HEK293 (cell line): ENCODE measurements at regions not wholly inside any gene's neighbourhood (a gene's known extent, or its start where the extent isn't known, plus 50 kb on each side); places are given as distances from the start of the nearest gene placed in this dataset.

Experiments
- CTCF ChIA-PET: fragments of 350-600 bp; formaldehyde crosslinking; extraction: SDS; loops from one replicate; lab custom pipeline; 2021; ENCODE audit warnings: antibody characterized with exemption; lab: Yijun Ruan, JAX
- POLR2A ChIA-PET: fragments of 300-600 bp; formaldehyde crosslinking; extraction: SDS; loops from one replicate; lab custom pipeline; 2020; ENCODE audit warnings: antibody characterized with exemption, inconsistent platforms; lab: Yijun Ruan, JAX
- H3K27ac ChIP-seq: fragments of 200-500 bp; sonication (Bioruptor generic); 2 replicates; pipeline ENCODE4 v1.5.1; 2014; ENCODE audit warnings: low read depth, low read length, control low read depth, inconsistent platforms; ENCODE audit errors: extremely low read depth
- H3K36me3 ChIP-seq, 2 experiments: fragments of 200-500 bp in 1 of 2; sonication (Bioruptor generic) in 1 of 2; 1 replicate in 1 of 2; 2 replicates in 1 of 2; pipeline ENCODE4 v1.5.1; 2014 to 2017; ENCODE audit warnings: inconsistent platforms in 2 of 2, low read length in 2 of 2; ENCODE audit not compliant: control insufficient read depth in 2 of 2, insufficient read depth in 1 of 2
- H3K4me1 ChIP-seq: fragments of 200-500 bp; sonication (Bioruptor generic); 2 replicates; pipeline ENCODE4 v1.5.1; 2014; ENCODE audit warnings: mild to moderate bottlenecking, low read length, inconsistent platforms; ENCODE audit not compliant: control insufficient read depth, insufficient read depth
- H3K4me3 ChIP-seq: 2 replicates; pipeline ENCODE4 v1.5.1; 2011; ENCODE audit warnings: low read depth, mild to moderate bottlenecking, control low read depth, low read length, moderate library complexity
- H3K9me3 ChIP-seq: fragments of 200-500 bp; sonication (Bioruptor generic); 2 replicates; pipeline ENCODE4 v1.5.1; 2014; ENCODE audit warnings: low read depth, low read length, inconsistent platforms; ENCODE audit not compliant: control insufficient read depth, insufficient read depth
- GLI2 ChIP-seq: fragments of 450-650 bp; formaldehyde crosslinking; IDR thresholded peaks from 2 replicates; pipeline ENCODE4; 2017; ENCODE audit warnings: missing biosample characterization, missing genetic modification characterization, low read depth, borderline replicate concordance
- PRDM2 ChIP-seq: fragments of 450-650 bp; formaldehyde crosslinking; IDR thresholded peaks from 2 replicates; pipeline ENCODE4 v1.5.1; 2016; ENCODE audit warnings: missing biosample characterization, missing genetic modification characterization, borderline replicate concordance
- ZBTB7A ChIP-seq: fragments of 450-650 bp; formaldehyde crosslinking; IDR thresholded peaks from 2 replicates; pipeline ENCODE4 v1.5.1; 2016; ENCODE audit warnings: low read depth, missing biosample characterization, missing genetic modification characterization
- ZFP37 ChIP-seq: fragments of 450-650 bp; formaldehyde crosslinking; IDR thresholded peaks from 2 replicates; pipeline ENCODE4 v1.5.1; 2016; ENCODE audit warnings: missing biosample characterization, missing genetic modification characterization
- ZNF112 ChIP-seq: fragments of 450-650 bp; formaldehyde crosslinking; IDR thresholded peaks from 2 replicates; pipeline ENCODE4 v1.5.0; 2017; ENCODE audit warnings: missing biosample characterization, missing genetic modification characterization
- ZNF148 ChIP-seq: fragments of 450-650 bp; formaldehyde crosslinking; IDR thresholded peaks from 2 replicates; pipeline ENCODE4 v1.5.0; 2017; ENCODE audit warnings: missing biosample characterization, missing genetic modification characterization, borderline replicate concordance
- ZNF16 ChIP-seq: fragments of 450-650 bp; formaldehyde crosslinking; IDR thresholded peaks from 2 replicates; pipeline ENCODE4 v1.5.1; 2016; ENCODE audit warnings: low read depth, missing biosample characterization, missing genetic modification characterization
- ZNF174 ChIP-seq: fragments of 450-650 bp; formaldehyde crosslinking; IDR thresholded peaks from 2 replicates; pipeline ENCODE4 v1.5.0; 2017; ENCODE audit warnings: missing biosample characterization, mild to moderate bottlenecking, missing genetic modification characterization
- ZNF239 ChIP-seq: fragments of 450-650 bp; formaldehyde crosslinking; IDR thresholded peaks from 2 replicates; pipeline ENCODE4 v1.5.1; 2016; ENCODE audit warnings: missing biosample characterization, missing genetic modification characterization
- ZNF391 ChIP-seq: fragments of 450-650 bp; formaldehyde crosslinking; IDR thresholded peaks from 2 replicates; pipeline ENCODE4 v1.5.1; 2016; ENCODE audit warnings: low read depth, missing biosample characterization, missing genetic modification characterization, borderline replicate concordance
- ZNF555 ChIP-seq: fragments of 450-650 bp; formaldehyde crosslinking; conservative IDR thresholded peaks from 2 replicates; pipeline ENCODE4 v1.5.1; 2017; ENCODE audit warnings: missing biosample characterization, mild to moderate bottlenecking, missing genetic modification characterization, inconsistent platforms
- ZNF571 ChIP-seq: fragments of 450-650 bp; formaldehyde crosslinking; IDR thresholded peaks from 2 replicates; pipeline ENCODE4 v1.5.0; 2017; ENCODE audit warnings: missing biosample characterization, missing genetic modification characterization
- ZNF654 ChIP-seq: fragments of 450-650 bp; formaldehyde crosslinking; IDR thresholded peaks from 2 replicates; pipeline ENCODE4 v1.5.1; 2016; ENCODE audit warnings: low read depth, missing biosample characterization, missing genetic modification characterization
- ZNF701 ChIP-seq: fragments of 450-650 bp; formaldehyde crosslinking; IDR thresholded peaks from 2 replicates; pipeline ENCODE4 v1.5.1; 2016; ENCODE audit warnings: missing biosample characterization, missing genetic modification characterization
- ZXDB ChIP-seq: fragments of 450-650 bp; formaldehyde crosslinking; IDR thresholded peaks from 2 replicates; pipeline ENCODE4 v1.5.1; 2016; ENCODE audit warnings: missing biosample characterization, missing genetic modification characterization
- TF ChIP-seq, protein P1 (sequence below): fragments of 450-650 bp; formaldehyde crosslinking; IDR thresholded peaks from 2 replicates; pipeline ENCODE4 v1.5.1; 2017; ENCODE audit warnings: missing biosample characterization, missing genetic modification characterization
- TF ChIP-seq, protein P2 (sequence below): fragments of 450-650 bp; formaldehyde crosslinking; IDR thresholded peaks from 2 replicates; pipeline ENCODE4 v1.5.1; 2016; ENCODE audit warnings: missing biosample characterization, missing genetic modification characterization

DNA sequence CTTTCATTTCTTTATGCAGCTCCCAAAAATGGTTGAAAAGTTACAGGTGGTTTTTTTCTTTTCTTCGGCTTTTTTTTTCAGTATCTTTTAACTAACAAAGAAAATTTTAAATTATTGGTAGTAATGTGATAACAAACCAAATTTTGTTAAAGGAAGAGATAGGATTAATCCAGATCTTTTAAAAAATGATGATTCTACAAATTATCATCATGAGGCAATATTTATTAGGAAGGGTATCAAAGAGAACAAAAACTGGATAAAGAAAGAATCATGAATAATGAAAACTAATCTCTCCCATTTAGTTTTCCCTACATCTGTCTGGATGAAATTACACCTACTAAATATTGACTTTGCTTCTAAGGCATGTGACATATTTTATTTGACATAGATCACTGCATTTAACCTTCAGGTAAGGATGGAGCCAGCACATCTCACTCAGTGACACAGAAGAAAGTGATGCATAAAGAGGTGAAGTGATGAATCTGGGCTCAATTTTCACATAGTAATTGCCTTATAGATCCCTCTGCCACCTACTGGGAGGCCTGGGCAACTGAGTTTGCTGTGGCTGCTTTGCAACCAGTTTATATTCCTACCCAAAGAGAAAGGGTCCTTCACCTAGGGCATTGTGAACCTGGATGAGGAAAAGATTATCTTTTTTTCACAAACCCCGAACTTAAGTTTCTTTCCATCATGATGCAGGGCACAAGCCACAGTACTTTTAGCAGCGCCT lies 155.6 kb downstream of the HNRNPD start:
- no peak overlapping the region for H3K4me3 ChIP-seq
- no peaks in the 10 kb centered on the region for H3K4me1 ChIP-seq
- TF ChIP-seq, protein P1, sequence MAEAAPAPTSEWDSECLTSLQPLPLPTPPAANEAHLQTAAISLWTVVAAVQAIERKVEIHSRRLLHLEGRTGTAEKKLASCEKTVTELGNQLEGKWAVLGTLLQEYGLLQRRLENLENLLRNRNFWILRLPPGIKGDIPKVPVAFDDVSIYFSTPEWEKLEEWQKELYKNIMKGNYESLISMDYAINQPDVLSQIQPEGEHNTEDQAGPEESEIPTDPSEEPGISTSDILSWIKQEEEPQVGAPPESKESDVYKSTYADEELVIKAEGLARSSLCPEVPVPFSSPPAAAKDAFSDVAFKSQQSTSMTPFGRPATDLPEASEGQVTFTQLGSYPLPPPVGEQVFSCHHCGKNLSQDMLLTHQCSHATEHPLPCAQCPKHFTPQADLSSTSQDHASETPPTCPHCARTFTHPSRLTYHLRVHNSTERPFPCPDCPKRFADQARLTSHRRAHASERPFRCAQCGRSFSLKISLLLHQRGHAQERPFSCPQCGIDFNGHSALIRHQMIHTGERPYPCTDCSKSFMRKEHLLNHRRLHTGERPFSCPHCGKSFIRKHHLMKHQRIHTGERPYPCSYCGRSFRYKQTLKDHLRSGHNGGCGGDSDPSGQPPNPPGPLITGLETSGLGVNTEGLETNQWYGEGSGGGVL (tag by site-specific recombination), result no peak
- TF ChIP-seq ZNF571 (no peak), ZNF701 (no peak), GLI2 (no peak), ZXDB (tag by site-specific recombination) (no peak), ZFP37 (tag by site-specific recombination) (no peak), ZNF174 (no peak), ZBTB7A (tag by site-specific recombination) (no peak), ZNF239 (no peak), ZNF112 (tag by site-specific recombination) (no peak), ZNF654 (tag by site-specific recombination) (no peak), ZNF16 (tag by site-specific recombination) (no peak), PRDM2 (tag by site-specific recombination) (no peak), ZNF391 (tag by site-specific recombination) (no peak), ZNF555 (tag by site-specific recombination) (no peak), ZNF148 (tag by site-specific recombination) (no peak)
- TF ChIP-seq, protein P2, sequence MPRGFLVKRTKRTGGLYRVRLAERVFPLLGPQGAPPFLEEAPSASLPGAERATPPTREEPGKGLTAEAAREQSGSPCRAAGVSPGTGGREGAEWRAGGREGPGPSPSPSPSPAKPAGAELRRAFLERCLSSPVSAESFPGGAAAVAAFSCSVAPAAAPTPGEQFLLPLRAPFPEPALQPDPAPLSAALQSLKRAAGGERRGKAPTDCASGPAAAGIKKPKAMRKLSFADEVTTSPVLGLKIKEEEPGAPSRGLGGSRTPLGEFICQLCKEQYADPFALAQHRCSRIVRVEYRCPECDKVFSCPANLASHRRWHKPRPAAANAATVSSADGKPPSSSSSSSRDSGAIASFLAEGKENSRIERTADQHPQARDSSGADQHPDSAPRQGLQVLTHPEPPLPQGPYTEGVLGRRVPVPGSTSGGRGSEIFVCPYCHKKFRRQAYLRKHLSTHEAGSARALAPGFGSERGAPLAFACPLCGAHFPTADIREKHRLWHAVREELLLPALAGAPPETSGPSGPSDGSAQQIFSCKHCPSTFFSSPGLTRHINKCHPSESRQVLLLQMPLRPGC (tag by site-specific recombination), result no peak
- POLR2A ChIA-PET, result no interaction called here
- H3K36me3 ChIP-seq, result no peaks in the 10 kb centered on the region
- H3K27ac ChIP-seq, result no peak overlapping the region
- CTCF ChIA-PET, result interaction anchor here (0.6 to 0.8 kb wide), 4 partner anchors 17 to 813 kb away, joined by 3 to 4 read pairs (median 3); no protein-coding TSS in a partner anchor
- no peaks in the 10 kb centered on the region for H3K9me3 ChIP-seq
